Testis (tissue), 2 donors: ENCODE measurements at regions not wholly inside any gene's neighbourhood (a gene's known extent, or its start where the extent isn't known, plus 50 kb on each side); places are given as distances from the start of the nearest gene placed in this dataset.

Experiments
- POLR2A ChIP-seq: fragments of 450-650 bp; IDR thresholded peaks from one replicate; pipeline ENCODE4 v1.6.1; 2017; ENCODE audit warnings: antibody characterized with exemption, mild to moderate bottlenecking, moderate library complexity
- TF ChIP-seq, protein P1 (sequence below), 3 experiments: fragments of 450-650 bp in 2 of 3; fragments of 200-600 bp in 1 of 3; sonication (generic) in 1 of 3; IDR thresholded peaks; one replicate each; pipeline ENCODE4 v1.5.1; 2016 to 2019; ENCODE audit warnings: antibody characterized with exemption in 3 of 3, mild to moderate bottlenecking in 2 of 3, moderate library complexity in 1 of 3

- TF ChIP-seq, protein P1, sequence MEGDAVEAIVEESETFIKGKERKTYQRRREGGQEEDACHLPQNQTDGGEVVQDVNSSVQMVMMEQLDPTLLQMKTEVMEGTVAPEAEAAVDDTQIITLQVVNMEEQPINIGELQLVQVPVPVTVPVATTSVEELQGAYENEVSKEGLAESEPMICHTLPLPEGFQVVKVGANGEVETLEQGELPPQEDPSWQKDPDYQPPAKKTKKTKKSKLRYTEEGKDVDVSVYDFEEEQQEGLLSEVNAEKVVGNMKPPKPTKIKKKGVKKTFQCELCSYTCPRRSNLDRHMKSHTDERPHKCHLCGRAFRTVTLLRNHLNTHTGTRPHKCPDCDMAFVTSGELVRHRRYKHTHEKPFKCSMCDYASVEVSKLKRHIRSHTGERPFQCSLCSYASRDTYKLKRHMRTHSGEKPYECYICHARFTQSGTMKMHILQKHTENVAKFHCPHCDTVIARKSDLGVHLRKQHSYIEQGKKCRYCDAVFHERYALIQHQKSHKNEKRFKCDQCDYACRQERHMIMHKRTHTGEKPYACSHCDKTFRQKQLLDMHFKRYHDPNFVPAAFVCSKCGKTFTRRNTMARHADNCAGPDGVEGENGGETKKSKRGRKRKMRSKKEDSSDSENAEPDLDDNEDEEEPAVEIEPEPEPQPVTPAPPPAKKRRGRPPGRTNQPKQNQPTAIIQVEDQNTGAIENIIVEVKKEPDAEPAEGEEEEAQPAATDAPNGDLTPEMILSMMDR (IDR thresholded peaks at IDR 0.05): no peak
- TF ChIP-seq POLR2A: no peak
Observed at GRCh38 chr14:101465795-101466448, 95.4 kb upstream of the DIO3 start.
